ENCODE measurements at regions not wholly inside any gene's neighbourhood (a gene's known extent, or its start where the extent isn't known, plus 50 kb on each side); places are given as distances from the start of the nearest gene placed in this dataset.

- TF ChIP-seq, protein P1, sequence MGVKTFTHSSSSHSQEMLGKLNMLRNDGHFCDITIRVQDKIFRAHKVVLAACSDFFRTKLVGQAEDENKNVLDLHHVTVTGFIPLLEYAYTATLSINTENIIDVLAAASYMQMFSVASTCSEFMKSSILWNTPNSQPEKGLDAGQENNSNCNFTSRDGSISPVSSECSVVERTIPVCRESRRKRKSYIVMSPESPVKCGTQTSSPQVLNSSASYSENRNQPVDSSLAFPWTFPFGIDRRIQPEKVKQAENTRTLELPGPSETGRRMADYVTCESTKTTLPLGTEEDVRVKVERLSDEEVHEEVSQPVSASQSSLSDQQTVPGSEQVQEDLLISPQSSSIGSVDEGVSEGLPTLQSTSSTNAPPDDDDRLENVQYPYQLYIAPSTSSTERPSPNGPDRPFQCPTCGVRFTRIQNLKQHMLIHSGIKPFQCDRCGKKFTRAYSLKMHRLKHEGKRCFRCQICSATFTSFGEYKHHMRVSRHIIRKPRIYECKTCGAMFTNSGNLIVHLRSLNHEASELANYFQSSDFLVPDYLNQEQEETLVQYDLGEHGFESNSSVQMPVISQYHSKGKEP (tag by site-specific recombination; IDR thresholded peaks at IDR 0.05): no peak
- TF ChIP-seq ZNF549 (tag by site-specific recombination; IDR thresholded peaks at IDR 0.05) (no peak), OSR2 (tag by site-specific recombination; IDR thresholded peaks at IDR 0.05) (no peak), ZNF132 (tag by site-specific recombination; IDR thresholded peaks at IDR 0.05; ENCODE audit: borderline replicate concordance) (no peak), ZFP69B (tag by site-specific recombination; IDR thresholded peaks at IDR 0.05) (no peak), WT1 (tag by site-specific recombination; IDR thresholded peaks at IDR 0.05) (no peak), ZNF610 (tag by site-specific recombination; IDR thresholded peaks at IDR 0.05; ENCODE audit: borderline replicate concordance) (no peak), ZBTB11 (tag by site-specific recombination; conservative IDR thresholded peaks at IDR 0.05; ENCODE audit: low read depth) (no peak), SP3 (tag by site-specific recombination; IDR thresholded peaks at IDR 0.05) (no peak), ZNF624 (tag by site-specific recombination; IDR thresholded peaks at IDR 0.05) (no peak), ZNF558 (tag by site-specific recombination; IDR thresholded peaks at IDR 0.05) (no peak), GLIS1 (tag by site-specific recombination; IDR thresholded peaks at IDR 0.05) (no peak), ZNF114 (tag by site-specific recombination; IDR thresholded peaks at IDR 0.05) (no peak), ZNF48 (tag by site-specific recombination; IDR thresholded peaks at IDR 0.05) (no peak)
- no peak overlapping the region for H3K27ac ChIP-seq (ENCODE audit: extremely low read depth, low read depth, low read length)
- no peaks in the 10 kb centered on the region for H3K36me3 ChIP-seq (ENCODE audit: control insufficient read depth in 2 of 2, insufficient read depth in 1 of 2, low read length in 2 of 2)
- ChIA-PET CTCF (no interaction called here), POLR2A (no interaction called here)
- no peaks in the 10 kb centered on the region for H3K4me1 ChIP-seq (ENCODE audit: control insufficient read depth, insufficient read depth, low read length)
- H3K9me3 ChIP-seq (ENCODE audit: control insufficient read depth, insufficient read depth, low read depth, low read length): no peaks in the 10 kb centered on the region
- H3K4me3 ChIP-seq (ENCODE audit: low read depth, low read length): no peak overlapping the region
Measured at GRCh38 chr3:95177096-95177495, 1114.2 kb downstream of the NSUN3 start.

GRCh38 chr3:95184038-95184437 is 1121.2 kb downstream of the NSUN3 start:
- no peak overlapping the region for H3K4me3 ChIP-seq (ENCODE audit: low read depth, low read length)
- ChIA-PET CTCF (interaction anchor here (0.6 kb wide), 1 partner anchor 176 kb away, joined by 3 read pairs; no protein-coding TSS in a partner anchor), POLR2A (no interaction called here)
- no peaks in the 10 kb centered on the region for H3K9me3 ChIP-seq (ENCODE audit: control insufficient read depth, insufficient read depth, low read depth, low read length)
- H3K4me1 ChIP-seq (ENCODE audit: control insufficient read depth, insufficient read depth, low read length): no peaks in the 10 kb centered on the region
- H3K27ac ChIP-seq (ENCODE audit: extremely low read depth, low read depth, low read length): no peak overlapping the region
- H3K36me3 ChIP-seq (ENCODE audit: control insufficient read depth in 2 of 2, insufficient read depth in 1 of 2, low read length in 2 of 2): no peaks in the 10 kb centered on the region
- TF ChIP-seq ZBTB7A (tag by site-specific recombination; IDR thresholded peaks at IDR 0.05; ENCODE audit: low read depth): no peak
- no peak for TF ChIP-seq ZNF558 (tag by site-specific recombination; IDR thresholded peaks at IDR 0.05)
- TF ChIP-seq TCF7L2 (IDR thresholded peaks at IDR 0.05; ENCODE audit: borderline replicate concordance, low read depth, low read length): no peak
- TF ChIP-seq, protein P2, sequence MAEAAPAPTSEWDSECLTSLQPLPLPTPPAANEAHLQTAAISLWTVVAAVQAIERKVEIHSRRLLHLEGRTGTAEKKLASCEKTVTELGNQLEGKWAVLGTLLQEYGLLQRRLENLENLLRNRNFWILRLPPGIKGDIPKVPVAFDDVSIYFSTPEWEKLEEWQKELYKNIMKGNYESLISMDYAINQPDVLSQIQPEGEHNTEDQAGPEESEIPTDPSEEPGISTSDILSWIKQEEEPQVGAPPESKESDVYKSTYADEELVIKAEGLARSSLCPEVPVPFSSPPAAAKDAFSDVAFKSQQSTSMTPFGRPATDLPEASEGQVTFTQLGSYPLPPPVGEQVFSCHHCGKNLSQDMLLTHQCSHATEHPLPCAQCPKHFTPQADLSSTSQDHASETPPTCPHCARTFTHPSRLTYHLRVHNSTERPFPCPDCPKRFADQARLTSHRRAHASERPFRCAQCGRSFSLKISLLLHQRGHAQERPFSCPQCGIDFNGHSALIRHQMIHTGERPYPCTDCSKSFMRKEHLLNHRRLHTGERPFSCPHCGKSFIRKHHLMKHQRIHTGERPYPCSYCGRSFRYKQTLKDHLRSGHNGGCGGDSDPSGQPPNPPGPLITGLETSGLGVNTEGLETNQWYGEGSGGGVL (tag by site-specific recombination; IDR thresholded peaks at IDR 0.05): no peak
- TF ChIP-seq ZNF626 (tag by site-specific recombination; IDR thresholded peaks at IDR 0.05): no peak
- TF ChIP-seq KLF7 (tag by site-specific recombination; IDR thresholded peaks at IDR 0.05; ENCODE audit: borderline replicate concordance): no peak
- TF ChIP-seq, protein P3, sequence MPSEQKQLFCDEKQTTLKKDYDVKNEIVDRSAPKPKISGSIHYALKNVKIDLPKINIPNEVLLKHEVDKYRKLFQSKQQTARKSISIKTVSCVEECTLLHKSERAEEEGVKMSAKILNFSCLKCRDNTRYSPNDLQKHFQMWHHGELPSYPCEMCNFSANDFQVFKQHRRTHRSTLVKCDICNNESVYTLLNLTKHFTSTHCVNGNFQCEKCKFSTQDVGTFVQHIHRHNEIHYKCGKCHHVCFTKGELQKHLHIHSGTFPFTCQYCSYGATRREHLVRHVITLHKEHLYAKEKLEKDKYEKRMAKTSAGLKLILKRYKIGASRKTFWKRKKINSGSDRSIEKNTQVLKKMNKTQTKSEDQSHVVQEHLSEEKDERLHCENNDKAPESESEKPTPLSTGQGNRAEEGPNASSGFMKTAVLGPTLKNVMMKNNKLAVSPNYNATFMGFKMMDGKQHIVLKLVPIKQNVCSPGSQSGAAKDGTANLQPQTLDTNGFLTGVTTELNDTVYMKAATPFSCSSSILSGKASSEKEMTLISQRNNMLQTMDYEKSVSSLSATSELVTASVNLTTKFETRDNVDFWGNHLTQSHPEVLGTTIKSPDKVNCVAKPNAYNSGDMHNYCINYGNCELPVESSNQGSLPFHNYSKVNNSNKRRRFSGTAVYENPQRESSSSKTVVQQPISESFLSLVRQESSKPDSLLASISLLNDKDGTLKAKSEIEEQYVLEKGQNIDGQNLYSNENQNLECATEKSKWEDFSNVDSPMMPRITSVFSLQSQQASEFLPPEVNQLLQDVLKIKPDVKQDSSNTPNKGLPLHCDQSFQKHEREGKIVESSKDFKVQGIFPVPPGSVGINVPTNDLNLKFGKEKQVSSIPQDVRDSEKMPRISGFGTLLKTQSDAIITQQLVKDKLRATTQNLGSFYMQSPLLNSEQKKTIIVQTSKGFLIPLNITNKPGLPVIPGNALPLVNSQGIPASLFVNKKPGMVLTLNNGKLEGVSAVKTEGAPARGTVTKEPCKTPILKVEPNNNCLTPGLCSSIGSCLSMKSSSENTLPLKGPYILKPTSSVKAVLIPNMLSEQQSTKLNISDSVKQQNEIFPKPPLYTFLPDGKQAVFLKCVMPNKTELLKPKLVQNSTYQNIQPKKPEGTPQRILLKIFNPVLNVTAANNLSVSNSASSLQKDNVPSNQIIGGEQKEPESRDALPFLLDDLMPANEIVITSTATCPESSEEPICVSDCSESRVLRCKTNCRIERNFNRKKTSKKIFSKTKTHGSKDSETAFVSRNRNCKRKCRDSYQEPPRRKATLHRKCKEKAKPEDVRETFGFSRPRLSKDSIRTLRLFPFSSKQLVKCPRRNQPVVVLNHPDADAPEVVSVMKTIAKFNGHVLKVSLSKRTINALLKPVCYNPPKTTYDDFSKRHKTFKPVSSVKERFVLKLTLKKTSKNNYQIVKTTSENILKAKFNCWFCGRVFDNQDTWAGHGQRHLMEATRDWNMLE (tag by site-specific recombination; conservative IDR thresholded peaks at IDR 0.05; ENCODE audit: low read depth): no peak
- TF ChIP-seq ZNF513 (tag by site-specific recombination; IDR thresholded peaks at IDR 0.05): no peak
- no peak for TF ChIP-seq SP3 (tag by site-specific recombination; IDR thresholded peaks at IDR 0.05)
- no peak for TF ChIP-seq ZNF2 (tag by site-specific recombination; IDR thresholded peaks at IDR 0.05)
- no peak for TF ChIP-seq ZNF311 (tag by site-specific recombination; IDR thresholded peaks at IDR 0.05; ENCODE audit: borderline replicate concordance)

Data from HEK293 (cell line).